ENCODE measurements at regions not wholly inside any gene's neighbourhood (a gene's known extent, or its start where the extent isn't known, plus 50 kb on each side); places are given as distances from the start of the nearest gene placed in this dataset.

GRCh38 chr1:168942165-168942564 is 164.3 kb upstream of the ATP1B1 start:
- TF ChIP-seq, protein P1, sequence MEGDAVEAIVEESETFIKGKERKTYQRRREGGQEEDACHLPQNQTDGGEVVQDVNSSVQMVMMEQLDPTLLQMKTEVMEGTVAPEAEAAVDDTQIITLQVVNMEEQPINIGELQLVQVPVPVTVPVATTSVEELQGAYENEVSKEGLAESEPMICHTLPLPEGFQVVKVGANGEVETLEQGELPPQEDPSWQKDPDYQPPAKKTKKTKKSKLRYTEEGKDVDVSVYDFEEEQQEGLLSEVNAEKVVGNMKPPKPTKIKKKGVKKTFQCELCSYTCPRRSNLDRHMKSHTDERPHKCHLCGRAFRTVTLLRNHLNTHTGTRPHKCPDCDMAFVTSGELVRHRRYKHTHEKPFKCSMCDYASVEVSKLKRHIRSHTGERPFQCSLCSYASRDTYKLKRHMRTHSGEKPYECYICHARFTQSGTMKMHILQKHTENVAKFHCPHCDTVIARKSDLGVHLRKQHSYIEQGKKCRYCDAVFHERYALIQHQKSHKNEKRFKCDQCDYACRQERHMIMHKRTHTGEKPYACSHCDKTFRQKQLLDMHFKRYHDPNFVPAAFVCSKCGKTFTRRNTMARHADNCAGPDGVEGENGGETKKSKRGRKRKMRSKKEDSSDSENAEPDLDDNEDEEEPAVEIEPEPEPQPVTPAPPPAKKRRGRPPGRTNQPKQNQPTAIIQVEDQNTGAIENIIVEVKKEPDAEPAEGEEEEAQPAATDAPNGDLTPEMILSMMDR (conservative IDR thresholded peaks at IDR 0.05): no peak
- Mint-ChIP-seq H3K36me3 (ENCODE audit: low read depth) (no peaks in the 10 kb centered on the region), H3K27ac (no peak overlapping the region), H3K4me3 (no peak overlapping the region), H3K4me1 (peaks cover 6% of the 10 kb centered on the region), H3K27me3 (ENCODE audit: insufficient read depth) (peaks cover 3% of the 10 kb centered on the region), H3K9me3 (no peaks in the 10 kb centered on the region)
- 97% methylated on average over 2 of the region's 2 CpGs; no CpG with 5 or more reads in 1 of the 2 experiments for WGBS, 2 experiments (ENCODE audit: insufficient coverage in 1 of 2, insufficient read length in 1 of 2)
- Histone ChIP-seq H3K4me3 (ENCODE audit: low read length) (no peak overlapping the region), H3K9ac (ENCODE audit: extremely low read depth, low read length, poor library complexity, severe bottlenecking) (no peak overlapping the region), H3K27me3 (ENCODE audit: control insufficient read depth, insufficient read depth, low read length, poor library complexity, severe bottlenecking) (peaks cover 12% of the 10 kb centered on the region), H3K27ac (ENCODE audit: low read depth, low read length) (no peak overlapping the region), H3K4me1 (ENCODE audit: control insufficient read depth, insufficient read depth, low read length) (no peaks in the 10 kb centered on the region), H3K36me3 (ENCODE audit: control insufficient read depth, insufficient read depth, low read length) (no peaks in the 10 kb centered on the region), H3K9me3 (ENCODE audit: control insufficient read depth, low read length) (no peaks in the 10 kb centered on the region)
- DNase-seq: no peak

- TF ChIP-seq, protein P1 (conservative IDR thresholded peaks at IDR 0.05): no peak
- DNase-seq: no peak
- Histone ChIP-seq H3K36me3 (ENCODE audit: control insufficient read depth, insufficient read depth, low read length) (no peaks in the 10 kb centered on the region), H3K4me1 (ENCODE audit: control insufficient read depth, insufficient read depth, low read length) (no peaks in the 10 kb centered on the region), H3K9ac (ENCODE audit: extremely low read depth, low read length, poor library complexity, severe bottlenecking) (no peak overlapping the region), H3K9me3 (ENCODE audit: control insufficient read depth, low read length) (no peaks in the 10 kb centered on the region), H3K27ac (ENCODE audit: low read depth, low read length) (no peak overlapping the region), H3K27me3 (ENCODE audit: control insufficient read depth, insufficient read depth, low read length, poor library complexity, severe bottlenecking) (peaks cover 48% of the 10 kb centered on the region), H3K4me3 (ENCODE audit: low read length) (no peak overlapping the region)
- Mint-ChIP-seq H3K27me3 (ENCODE audit: insufficient read depth) (peaks cover 16% of the 10 kb centered on the region), H3K27ac (no peak overlapping the region), H3K4me3 (no peak overlapping the region), H3K4me1 (peaks cover under 1% of the 10 kb centered on the region), H3K36me3 (ENCODE audit: low read depth) (no peaks in the 10 kb centered on the region), H3K9me3 (no peaks in the 10 kb centered on the region)
- WGBS, 2 experiments (ENCODE audit: insufficient coverage in 1 of 2, insufficient read length in 1 of 2): 88 to 100% methylated on average over 3 of the region's 3 CpGs
These were observed 160.6 kb upstream of the ATP1B1 start for GRCh38 chr1:168945870-168946269.

DNA sequence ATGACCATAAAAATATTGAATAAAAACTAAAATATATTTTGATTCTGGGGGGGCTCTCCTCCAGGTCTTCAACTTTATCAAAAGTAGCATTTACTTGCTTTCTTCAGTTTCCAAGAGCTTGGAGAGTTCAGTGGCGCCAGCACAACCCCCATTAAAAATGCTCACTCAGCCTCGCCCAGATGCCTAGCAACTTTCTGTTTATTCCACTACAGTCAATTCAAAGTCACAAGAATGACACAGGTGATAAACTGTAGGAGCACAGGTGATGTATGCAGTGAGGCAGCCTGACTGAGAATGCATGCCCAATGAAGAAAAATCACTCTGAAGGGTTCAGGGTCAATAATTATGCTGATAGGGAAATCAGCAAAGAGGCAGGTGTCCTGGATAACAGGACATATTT is 159.4 kb upstream of the ATP1B1 start:
- TF ChIP-seq, protein P1 (conservative IDR thresholded peaks at IDR 0.05): no peak
- H3K27ac Mint-ChIP-seq: no peak overlapping the region
- no peak overlapping the region for H3K4me3 Mint-ChIP-seq
- peaks cover 2% of the 10 kb centered on the region for H3K4me1 Mint-ChIP-seq
- H3K27me3 ChIP-seq (ENCODE audit: control insufficient read depth, insufficient read depth, low read length, poor library complexity, severe bottlenecking): peaks cover 56% of the 10 kb centered on the region
- DNase-seq: no peak
- H3K9me3 ChIP-seq (ENCODE audit: control insufficient read depth, low read length): no peaks in the 10 kb centered on the region
- H3K4me1 ChIP-seq (ENCODE audit: control insufficient read depth, insufficient read depth, low read length): no peaks in the 10 kb centered on the region
- H3K36me3 ChIP-seq (ENCODE audit: control insufficient read depth, insufficient read depth, low read length): no peaks in the 10 kb centered on the region
- H3K36me3 Mint-ChIP-seq (ENCODE audit: low read depth): no peaks in the 10 kb centered on the region
- H3K27me3 Mint-ChIP-seq (ENCODE audit: insufficient read depth): peaks cover 17% of the 10 kb centered on the region
- WGBS, 2 experiments (ENCODE audit: insufficient coverage in 1 of 2, insufficient read length in 1 of 2): 94% methylated on average over 2 of the region's 2 CpGs; no CpG with 5 or more reads in 1 of the 2 experiments
- no peak overlapping the region for H3K9ac ChIP-seq (ENCODE audit: extremely low read depth, low read length, poor library complexity, severe bottlenecking)
- H3K4me3 ChIP-seq (ENCODE audit: low read length): no peak overlapping the region
- no peaks in the 10 kb centered on the region for H3K9me3 Mint-ChIP-seq
- no peak overlapping the region for H3K27ac ChIP-seq (ENCODE audit: low read depth, low read length)

Measured in endodermal cell (in vitro differentiated cells).